ENCODE measurements at regions not wholly inside any gene's neighbourhood (a gene's known extent, or its start where the extent isn't known, plus 50 kb on each side); places are given as distances from the start of the nearest gene placed in this dataset.
A peak's percentile ranks its signal among the peaks of the same experiment; 100 is the strongest.

DNA sequence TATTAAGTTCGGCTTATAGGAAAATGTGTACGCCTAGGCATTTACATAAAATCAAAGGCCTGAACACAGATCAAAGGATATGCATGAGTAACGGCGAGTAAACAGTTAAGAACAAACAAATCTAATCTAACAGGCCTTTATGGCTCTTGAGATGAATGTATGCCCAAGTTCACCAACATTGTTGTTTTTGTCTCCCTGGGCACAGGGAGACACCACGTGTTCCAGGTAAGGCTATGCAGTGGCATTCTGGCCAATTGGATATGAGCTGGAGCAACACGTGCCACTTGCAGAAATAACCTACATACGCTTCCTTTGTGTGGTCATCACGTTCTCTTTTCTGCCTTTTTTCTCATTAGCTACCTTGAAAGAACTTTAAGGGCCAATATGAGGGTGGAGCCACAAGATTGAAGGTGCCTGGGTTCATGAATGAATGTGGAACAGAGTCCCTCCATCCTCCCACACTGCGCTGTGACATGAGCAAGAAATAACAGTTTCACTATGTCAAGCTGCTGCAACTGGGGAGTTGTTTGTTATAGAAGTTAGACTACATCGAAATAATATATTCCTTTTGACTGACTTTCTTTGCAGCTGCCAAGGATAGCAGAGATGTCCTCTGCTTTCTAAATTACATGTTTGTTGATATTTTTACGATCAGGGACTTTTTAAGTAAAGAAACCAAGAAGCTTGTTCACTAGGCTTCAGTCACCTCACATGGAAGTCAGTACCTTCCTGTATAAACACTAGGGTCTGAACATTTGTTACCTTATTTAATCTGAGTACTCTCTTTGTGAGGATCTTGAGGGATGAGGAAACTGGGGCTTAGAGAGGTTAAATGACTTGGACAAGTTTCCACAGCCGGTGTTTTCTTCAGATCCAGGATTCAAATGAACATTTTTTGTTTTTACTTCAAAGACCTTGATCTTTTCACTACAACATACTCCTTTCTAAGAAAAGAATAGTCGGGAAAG is 427.5 kb upstream of the TBL1XR1 start (continued):
- TF ChIP-seq, protein P1, sequence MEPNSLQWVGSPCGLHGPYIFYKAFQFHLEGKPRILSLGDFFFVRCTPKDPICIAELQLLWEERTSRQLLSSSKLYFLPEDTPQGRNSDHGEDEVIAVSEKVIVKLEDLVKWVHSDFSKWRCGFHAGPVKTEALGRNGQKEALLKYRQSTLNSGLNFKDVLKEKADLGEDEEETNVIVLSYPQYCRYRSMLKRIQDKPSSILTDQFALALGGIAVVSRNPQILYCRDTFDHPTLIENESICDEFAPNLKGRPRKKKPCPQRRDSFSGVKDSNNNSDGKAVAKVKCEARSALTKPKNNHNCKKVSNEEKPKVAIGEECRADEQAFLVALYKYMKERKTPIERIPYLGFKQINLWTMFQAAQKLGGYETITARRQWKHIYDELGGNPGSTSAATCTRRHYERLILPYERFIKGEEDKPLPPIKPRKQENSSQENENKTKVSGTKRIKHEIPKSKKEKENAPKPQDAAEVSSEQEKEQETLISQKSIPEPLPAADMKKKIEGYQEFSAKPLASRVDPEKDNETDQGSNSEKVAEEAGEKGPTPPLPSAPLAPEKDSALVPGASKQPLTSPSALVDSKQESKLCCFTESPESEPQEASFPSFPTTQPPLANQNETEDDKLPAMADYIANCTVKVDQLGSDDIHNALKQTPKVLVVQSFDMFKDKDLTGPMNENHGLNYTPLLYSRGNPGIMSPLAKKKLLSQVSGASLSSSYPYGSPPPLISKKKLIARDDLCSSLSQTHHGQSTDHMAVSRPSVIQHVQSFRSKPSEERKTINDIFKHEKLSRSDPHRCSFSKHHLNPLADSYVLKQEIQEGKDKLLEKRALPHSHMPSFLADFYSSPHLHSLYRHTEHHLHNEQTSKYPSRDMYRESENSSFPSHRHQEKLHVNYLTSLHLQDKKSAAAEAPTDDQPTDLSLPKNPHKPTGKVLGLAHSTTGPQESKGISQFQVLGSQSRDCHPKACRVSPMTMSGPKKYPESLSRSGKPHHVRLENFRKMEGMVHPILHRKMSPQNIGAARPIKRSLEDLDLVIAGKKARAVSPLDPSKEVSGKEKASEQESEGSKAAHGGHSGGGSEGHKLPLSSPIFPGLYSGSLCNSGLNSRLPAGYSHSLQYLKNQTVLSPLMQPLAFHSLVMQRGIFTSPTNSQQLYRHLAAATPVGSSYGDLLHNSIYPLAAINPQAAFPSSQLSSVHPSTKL (CRISPR knock-in tag; IDR thresholded peaks at IDR 0.05), result peak; percentile 28
- TF ChIP-seq RAD51 (IDR thresholded peaks at IDR 0.05; ENCODE audit: borderline replicate concordance) (0 out of 2 replicates have a peak, but pooled peaks have one; percentile 11), ZNF790 (CRISPR knock-in tag; IDR thresholded peaks at IDR 0.05; ENCODE audit: borderline replicate concordance) (no peak), TCF7 (IDR thresholded peaks at IDR 0.05; ENCODE audit: low read depth) (peak; percentile 54; the same call in 1 of the 2 replicates), SOX13 (IDR thresholded peaks at IDR 0.05) (no peak), SOX13 (CRISPR knock-in tag; conservative IDR thresholded peaks at IDR 0.05 in 1 of 2, IDR thresholded peaks at IDR 0.05 in 1 of 2) (peak in 1 of 2 experiments; percentile 33; a peak in 1 of 4 replicates), CEBPG (CRISPR knock-in tag; IDR thresholded peaks at IDR 0.05) (no peak), TAF15 (IDR thresholded peaks at IDR 0.05; ENCODE audit: low read depth, low read length, poor library complexity, severe bottlenecking) (no peak), KMT2A (CRISPR knock-in tag; IDR thresholded peaks at IDR 0.05) (no peak), SALL1 (CRISPR knock-in tag; IDR thresholded peaks at IDR 0.05) (peak; percentile 38), ZNF329 (CRISPR knock-in tag; IDR thresholded peaks at IDR 0.05; ENCODE audit: low read depth) (no peak), ZSCAN9 (CRISPR knock-in tag; IDR thresholded peaks at IDR 0.05; ENCODE audit: borderline replicate concordance) (no peak), RBAK (CRISPR knock-in tag; IDR thresholded peaks at IDR 0.05) (no peak), FOXA1 (IDR thresholded peaks at IDR 0.05) (no peak), FOXA1 (CRISPR knock-in tag; IDR thresholded peaks at IDR 0.05) (no peak), PPARG (CRISPR knock-in tag; conservative IDR thresholded peaks at IDR 0.05) (peak; percentile 40; the same call in 1 of the 2 replicates)
- TF ChIP-seq, protein P2, sequence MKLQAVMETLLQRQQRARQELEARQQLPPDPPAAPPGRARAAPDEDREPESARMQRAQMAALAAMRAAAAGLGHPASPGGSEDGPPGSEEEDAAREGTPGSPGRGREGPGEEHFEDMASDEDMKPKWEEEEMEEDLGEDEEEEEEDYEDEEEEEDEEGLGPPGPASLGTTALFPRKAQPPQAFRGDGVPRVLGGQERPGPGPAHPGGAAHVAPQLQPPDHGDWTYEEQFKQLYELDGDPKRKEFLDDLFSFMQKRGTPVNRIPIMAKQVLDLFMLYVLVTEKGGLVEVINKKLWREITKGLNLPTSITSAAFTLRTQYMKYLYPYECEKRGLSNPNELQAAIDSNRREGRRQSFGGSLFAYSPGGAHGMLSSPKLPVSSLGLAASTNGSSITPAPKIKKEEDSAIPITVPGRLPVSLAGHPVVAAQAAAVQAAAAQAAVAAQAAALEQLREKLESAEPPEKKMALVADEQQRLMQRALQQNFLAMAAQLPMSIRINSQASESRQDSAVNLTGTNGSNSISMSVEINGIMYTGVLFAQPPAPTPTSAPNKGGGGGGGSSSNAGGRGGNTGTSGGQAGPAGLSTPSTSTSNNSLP (IDR thresholded peaks at IDR 0.05; ENCODE audit: low read depth, low read length), result no peak
- TF ChIP-seq, protein P3, sequence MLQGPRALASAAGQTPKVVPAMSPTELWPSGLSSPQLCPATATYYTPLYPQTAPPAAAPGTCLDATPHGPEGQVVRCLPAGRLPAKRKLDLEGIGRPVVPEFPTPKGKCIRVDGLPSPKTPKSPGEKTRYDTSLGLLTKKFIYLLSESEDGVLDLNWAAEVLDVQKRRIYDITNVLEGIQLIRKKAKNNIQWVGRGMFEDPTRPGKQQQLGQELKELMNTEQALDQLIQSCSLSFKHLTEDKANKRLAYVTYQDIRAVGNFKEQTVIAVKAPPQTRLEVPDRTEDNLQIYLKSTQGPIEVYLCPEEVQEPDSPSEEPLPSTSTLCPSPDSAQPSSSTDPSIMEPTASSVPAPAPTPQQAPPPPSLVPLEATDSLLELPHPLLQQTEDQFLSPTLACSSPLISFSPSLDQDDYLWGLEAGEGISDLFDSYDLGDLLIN (CRISPR knock-in tag; IDR thresholded peaks at IDR 0.05; ENCODE audit: borderline replicate concordance), result no peak
- TF ChIP-seq, protein P4, sequence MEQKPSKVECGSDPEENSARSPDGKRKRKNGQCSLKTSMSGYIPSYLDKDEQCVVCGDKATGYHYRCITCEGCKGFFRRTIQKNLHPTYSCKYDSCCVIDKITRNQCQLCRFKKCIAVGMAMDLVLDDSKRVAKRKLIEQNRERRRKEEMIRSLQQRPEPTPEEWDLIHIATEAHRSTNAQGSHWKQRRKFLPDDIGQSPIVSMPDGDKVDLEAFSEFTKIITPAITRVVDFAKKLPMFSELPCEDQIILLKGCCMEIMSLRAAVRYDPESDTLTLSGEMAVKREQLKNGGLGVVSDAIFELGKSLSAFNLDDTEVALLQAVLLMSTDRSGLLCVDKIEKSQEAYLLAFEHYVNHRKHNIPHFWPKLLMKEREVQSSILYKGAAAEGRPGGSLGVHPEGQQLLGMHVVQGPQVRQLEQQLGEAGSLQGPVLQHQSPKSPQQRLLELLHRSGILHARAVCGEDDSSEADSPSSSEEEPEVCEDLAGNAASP (CRISPR knock-in tag; IDR thresholded peaks at IDR 0.05; ENCODE audit: borderline replicate concordance), result no peak
- TF ChIP-seq, protein P5, sequence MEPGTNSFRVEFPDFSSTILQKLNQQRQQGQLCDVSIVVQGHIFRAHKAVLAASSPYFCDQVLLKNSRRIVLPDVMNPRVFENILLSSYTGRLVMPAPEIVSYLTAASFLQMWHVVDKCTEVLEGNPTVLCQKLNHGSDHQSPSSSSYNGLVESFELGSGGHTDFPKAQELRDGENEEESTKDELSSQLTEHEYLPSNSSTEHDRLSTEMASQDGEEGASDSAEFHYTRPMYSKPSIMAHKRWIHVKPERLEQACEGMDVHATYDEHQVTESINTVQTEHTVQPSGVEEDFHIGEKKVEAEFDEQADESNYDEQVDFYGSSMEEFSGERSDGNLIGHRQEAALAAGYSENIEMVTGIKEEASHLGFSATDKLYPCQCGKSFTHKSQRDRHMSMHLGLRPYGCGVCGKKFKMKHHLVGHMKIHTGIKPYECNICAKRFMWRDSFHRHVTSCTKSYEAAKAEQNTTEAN (CRISPR knock-in tag; conservative IDR thresholded peaks at IDR 0.05), result no peak
